H1 (cell line): ENCODE measurements at regions not wholly inside any gene's neighbourhood (a gene's known extent, or its start where the extent isn't known, plus 50 kb on each side); places are given as distances from the start of the nearest gene placed in this dataset.

Experiments
- TF ChIP-seq, protein P1 (sequence below), 3 experiments: IDR thresholded peaks; 1 replicate in 2 of 3; 2 replicates in 1 of 3; pipeline versions ENCODE4 v1.5.1 to v1.6.1; 2011; ENCODE audit warnings: low read length in 3 of 3, mild to moderate bottlenecking in 3 of 3, inconsistent platforms in 2 of 3, low read depth in 1 of 3, moderate library complexity in 1 of 3; ENCODE audit not compliant: insufficient read depth in 1 of 3; ENCODE audit errors: control extremely low read depth in 1 of 3

GRCh38 chr3:115448851-115449250 lies 174.5 kb upstream of the GAP43 start (continued):
- TF ChIP-seq, protein P1, sequence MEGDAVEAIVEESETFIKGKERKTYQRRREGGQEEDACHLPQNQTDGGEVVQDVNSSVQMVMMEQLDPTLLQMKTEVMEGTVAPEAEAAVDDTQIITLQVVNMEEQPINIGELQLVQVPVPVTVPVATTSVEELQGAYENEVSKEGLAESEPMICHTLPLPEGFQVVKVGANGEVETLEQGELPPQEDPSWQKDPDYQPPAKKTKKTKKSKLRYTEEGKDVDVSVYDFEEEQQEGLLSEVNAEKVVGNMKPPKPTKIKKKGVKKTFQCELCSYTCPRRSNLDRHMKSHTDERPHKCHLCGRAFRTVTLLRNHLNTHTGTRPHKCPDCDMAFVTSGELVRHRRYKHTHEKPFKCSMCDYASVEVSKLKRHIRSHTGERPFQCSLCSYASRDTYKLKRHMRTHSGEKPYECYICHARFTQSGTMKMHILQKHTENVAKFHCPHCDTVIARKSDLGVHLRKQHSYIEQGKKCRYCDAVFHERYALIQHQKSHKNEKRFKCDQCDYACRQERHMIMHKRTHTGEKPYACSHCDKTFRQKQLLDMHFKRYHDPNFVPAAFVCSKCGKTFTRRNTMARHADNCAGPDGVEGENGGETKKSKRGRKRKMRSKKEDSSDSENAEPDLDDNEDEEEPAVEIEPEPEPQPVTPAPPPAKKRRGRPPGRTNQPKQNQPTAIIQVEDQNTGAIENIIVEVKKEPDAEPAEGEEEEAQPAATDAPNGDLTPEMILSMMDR (IDR thresholded peaks at IDR 0.05; ENCODE audit: control extremely low read depth in 1 of 3, insufficient read depth in 1 of 3, low read depth in 1 of 3, low read length in 3 of 3): no peak
